Activated CD4-positive, alpha-beta T cell treated with anti-CD3 and anti-CD28 coated beads, Interleukin-2, amount 50 U/mL, for 16 hours (primary cell): ENCODE measurements at regions not wholly inside any gene's neighbourhood (a gene's known extent, or its start where the extent isn't known, plus 50 kb on each side); places are given as distances from the start of the nearest gene placed in this dataset.

Source experiments
- DNase-seq: peaks from one replicate; pipeline ENCODE4 v3.0.0-alpha.2; 2020

DNA sequence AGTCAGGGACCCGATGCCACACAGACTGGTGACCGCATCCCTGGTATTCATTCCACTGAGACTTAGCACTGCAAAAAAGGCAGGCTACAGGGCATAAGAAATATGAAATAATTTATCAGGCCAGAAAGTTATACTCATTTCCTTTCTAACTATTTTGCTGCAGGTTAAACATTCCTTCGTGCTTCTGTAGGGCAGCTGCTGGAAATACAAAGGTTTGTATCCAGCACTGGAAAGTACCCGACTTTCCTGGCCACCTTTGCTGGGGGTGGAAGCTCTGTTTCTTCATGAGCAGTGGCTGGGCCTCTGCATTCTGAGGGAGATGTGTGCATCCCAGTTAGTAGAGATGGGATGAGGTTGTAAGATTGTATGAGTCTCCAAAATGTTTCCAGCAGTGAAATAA is 478.6 kb upstream of the WWC1 start:
- DNase-seq, result no peak

DNA sequence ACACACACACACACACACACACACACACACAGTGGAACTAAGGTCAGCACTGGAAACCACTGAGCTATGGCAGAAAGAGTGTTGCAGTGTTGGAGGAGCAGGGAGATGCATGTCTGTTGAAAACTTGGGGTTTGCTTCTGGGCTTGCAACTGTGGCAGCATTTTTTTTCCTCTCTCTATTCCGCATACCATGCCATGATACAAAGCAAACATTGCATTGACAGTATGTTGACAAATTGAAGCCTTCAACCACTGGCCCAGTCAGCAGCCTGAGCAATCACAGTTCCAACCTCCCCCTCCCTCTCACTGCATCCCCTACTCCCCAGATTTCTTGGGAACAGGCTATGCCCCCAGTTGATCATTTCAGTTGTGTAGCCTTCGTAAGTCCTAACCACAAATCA is 478.1 kb upstream of the WWC1 start:
- DNase-seq, result no peak

DNA sequence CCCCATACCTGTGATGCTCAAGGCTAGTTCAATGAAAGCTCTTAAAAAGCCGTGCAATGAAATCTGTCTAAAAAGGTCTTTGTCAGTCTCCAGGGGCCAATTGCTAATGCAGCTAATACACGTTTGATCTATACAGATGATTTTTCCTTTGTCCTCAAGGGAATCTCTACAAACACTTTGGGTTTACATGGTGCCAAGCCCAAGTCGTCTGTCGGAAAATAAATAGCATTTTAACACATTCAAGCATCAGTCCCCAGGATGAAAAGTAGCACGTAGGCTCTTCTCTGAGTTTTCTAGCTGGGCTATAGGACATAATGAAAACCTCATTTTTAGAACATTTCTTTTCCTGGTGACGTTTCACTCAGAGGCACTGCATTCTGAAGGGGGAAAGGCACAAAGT is 477.4 kb upstream of the WWC1 start:
- no peak for DNase-seq

DNA sequence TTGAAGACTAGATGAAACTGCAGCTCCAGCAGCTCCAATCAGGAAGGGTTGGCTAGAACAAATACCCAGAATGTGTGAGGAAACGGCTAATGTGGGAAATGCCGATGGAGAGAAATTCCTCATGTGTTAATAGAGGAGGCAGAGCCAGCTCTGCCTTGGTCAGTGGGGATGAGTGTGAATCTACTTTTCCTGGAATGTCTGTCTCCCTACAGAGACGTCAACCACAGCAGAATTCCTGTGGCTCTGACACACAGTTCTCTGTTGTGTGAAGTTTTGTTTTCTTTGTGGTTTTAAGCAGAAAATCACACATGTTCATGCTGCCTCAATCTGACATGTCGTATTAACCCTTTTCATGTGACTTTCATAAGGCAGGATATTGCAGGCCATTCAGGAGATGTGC is 476.6 kb upstream of the WWC1 start:
- DNase-seq, result no peak

DNA sequence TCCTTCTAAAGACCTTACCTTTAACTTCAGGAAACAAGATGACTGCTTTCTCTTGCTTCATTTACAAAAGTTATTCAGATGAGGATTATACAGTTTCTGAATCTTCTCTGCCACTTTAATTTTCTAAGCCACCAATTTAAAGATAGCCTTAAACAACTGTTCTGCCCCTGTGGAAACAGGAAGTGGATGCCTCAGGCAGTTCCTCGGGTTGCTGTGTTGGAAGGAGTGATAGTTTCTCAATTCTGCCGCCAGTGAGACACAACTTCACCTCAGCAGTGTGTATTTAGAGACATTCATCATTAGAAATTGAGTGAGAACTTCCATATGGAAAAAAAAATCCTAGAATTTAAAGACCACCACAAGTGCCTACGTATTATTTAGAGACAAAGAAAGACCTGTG is 475.1 kb upstream of the WWC1 start:
- DNase-seq, result no peak

DNA sequence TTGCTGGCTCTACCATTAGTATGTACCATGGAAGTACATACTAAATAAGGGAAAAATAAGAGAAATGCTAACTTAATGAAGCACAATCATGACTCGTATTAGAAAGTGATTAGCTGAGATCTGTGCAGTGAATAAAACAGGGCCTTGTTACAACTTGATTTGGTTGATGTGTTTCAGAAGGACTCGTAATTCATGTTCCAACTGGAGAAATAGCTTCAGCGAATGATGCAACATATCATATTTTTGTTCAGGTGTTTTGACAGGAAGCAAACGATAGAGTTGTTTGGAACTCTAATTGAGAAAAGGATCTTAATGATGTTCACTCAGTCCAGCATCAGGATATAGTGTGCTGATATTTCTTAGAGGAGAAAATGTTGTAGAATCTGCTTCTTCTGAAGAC is 474.6 kb upstream of the WWC1 start:
- no peak for DNase-seq

DNA sequence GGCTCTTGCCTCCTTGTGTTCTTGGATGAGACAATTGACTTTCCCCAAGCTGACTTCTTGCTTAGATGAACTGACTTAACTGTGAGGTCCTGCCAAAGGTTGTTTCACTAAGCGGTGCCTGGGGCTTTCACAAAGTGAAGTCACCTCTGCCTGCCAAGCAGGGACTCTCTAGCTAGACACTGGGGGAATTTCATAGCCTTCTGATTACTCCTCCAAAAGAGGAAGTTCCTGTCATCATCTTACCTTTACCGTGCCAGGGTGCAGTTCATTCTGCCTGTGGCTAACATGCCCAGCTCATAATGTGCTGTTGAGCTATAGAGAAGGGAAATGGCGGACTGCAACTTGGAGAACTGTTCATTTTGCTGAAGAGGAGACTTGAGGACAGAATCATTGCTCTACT is 472.0 kb upstream of the WWC1 start:
- no peak for DNase-seq

GRCh38 chr5:167820101-167820990 is 471.1 kb upstream of the WWC1 start:
- DNase-seq, result no peak

- DNase-seq, result no peak
These were observed 470.3 kb upstream of the WWC1 start for GRCh38 chr5:167821151-167821550.

DNA sequence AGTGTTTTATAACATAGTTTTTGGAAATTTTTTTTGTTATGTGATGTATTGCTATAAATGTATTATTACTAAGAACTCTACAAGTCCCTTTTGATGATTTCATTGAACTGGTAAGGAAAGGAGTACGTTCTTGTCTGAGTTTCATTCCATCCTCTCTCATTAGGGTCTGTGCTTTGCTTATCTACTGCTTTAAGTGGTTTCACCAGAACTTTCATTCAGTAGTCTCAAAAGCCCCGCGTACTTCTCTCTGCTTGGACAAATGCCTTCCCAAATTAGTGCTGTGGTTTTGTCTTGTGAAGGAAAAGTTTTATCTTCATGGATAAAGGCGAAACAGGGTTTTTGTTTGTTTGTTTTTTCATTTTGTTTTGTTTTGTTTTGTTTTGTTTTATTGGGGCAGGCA is 469.8 kb upstream of the WWC1 start:
- no peak for DNase-seq

GRCh38 chr5:167822241-167822640 is 469.2 kb upstream of the WWC1 start:
- DNase-seq, result no peak

DNA sequence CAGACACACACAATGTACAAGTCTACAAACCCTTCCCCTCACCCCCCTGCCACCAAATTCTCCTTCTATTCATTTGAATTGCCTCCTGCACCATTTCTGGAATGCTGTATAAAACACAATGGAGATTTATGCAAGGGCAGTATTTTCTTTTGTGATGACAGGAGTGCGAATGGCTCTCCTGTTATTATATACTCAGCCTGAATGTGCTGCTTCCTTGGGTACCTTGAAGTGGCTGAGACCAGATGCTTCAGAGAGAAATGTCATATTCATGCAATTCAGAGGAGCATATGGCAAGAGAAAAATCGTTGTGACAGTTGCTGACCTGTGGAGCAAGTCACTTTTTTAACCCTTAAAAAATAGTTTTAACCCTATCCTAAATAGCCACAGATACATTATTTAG is 468.0 kb upstream of the WWC1 start:
- DNase-seq, result no peak

- no peak for DNase-seq
These were observed 463.7 kb upstream of the WWC1 start for GRCh38 chr5:167827766-167828165.

DNA sequence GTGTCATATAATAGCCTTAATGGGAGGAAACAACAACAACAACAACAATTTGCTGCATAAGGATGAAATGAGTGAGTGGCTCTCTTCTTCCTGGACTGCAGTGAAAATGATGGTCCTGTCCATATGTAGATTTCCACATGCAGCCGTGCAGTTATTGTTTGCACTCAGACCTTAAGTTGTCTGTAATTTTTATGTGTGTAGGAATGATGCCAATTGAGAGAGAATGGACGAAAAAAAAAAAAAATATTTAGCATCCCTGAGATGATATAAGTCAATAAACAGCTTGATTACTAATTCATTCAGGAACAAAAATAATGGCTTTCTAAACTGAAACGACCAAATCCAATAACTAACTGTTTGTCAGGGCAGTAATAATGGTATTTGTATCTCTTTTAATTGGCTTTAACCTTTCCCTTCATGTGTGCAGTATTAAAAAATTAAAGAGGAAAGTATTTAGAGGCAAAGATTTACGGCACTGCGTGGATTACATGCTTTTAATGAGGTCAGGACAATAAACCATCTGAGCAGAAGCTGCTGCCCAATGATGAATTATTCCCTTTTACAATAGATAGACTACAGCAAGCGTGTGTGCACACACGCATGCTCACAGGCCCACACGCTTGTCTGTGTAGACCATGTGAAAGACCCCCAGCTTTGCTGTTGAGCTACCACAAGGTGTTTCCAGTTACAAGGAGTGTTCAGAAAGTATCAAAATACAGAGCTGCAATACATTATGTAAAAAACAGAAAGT is 459.5 kb upstream of the WWC1 start:
- DNase-seq, result no peak

DNA sequence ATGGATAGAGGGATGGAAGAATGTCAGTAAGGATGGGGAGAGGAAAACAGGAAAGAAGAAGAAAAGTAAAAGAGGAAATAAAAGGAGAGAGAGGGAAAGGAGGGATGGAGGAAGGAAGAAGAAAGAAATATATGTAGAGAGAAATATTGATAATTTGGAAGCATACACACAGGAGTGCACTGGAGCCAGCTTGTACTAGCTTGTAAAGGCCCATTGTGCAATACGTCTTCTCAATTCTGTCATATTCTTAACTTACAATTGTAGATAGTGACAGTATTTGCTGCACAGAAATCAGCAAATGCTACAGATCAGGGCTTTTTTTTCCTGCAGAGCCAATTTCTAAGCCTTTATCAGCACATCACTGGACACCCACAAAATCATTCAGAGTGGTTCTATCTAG is 458.8 kb upstream of the WWC1 start:
- no peak for DNase-seq

DNA sequence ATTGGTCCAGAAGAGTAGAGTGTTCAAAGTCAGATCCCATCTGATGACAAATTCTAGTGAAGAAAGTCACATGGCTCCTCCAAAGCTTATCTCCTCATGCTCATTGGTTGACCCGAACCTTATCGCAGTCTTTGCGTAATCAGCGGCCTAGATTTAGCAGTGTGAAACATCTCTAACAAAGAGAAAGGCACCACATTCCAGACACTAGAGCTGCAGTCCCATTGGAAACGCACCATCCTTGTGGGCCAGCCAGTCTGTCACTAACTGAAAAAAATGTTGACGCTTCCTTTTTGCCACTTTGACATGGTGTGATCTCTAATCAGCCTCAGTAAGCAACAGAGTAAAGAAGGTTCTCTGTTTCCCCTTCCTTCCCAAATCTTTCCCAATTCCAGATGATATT is 458.0 kb upstream of the WWC1 start:
- no peak for DNase-seq

- no peak for DNase-seq
These were observed 456.3 kb upstream of the WWC1 start for GRCh38 chr5:167835146-167835545.

DNA sequence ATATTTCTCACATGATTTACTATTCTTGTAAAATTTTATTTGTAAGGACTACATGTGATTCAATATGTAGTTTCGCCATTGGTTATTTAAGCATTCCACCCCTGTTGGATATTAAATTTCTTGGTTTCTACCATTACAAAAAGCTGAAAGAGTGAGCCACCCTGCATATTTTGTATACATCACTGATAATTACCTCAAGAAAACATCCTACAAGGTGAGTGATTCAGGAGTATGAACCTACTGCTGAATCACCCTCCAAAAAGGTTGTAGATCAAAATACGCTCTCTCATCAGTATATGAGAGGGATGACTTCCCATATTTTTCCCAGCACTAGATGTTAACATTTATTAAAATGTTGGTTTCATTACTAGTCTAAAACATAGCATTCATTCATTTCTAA is 454.3 kb upstream of the WWC1 start:
- DNase-seq, result no peak

GRCh38 chr5:167839065-167839464 is 452.4 kb upstream of the WWC1 start:
- DNase-seq, result no peak

GRCh38 chr5:167840527-167841130 is 450.8 kb upstream of the WWC1 start:
- no peak for DNase-seq

- no peak for DNase-seq
These were observed 447.4 kb upstream of the WWC1 start for GRCh38 chr5:167843881-167844572.

DNA sequence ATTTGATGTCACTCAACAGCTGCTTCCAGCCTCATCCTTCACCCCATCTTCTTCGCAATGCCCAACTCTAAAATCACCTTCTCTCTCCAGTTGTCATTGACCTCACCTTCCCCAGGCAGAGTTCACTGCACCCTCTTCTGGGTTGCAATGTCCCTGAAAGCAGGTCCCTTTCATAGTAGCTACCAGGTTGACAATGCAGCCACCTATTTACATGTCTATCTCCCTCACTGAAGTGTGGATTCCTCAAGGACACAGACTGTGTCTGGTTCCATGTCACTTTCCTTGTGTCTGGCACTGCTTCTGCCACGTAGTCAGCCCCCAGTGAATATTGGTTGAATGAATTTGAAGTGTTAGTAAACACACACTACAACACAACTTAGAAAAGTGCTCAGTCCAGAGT is 445.5 kb upstream of the WWC1 start:
- DNase-seq, result no peak

DNA sequence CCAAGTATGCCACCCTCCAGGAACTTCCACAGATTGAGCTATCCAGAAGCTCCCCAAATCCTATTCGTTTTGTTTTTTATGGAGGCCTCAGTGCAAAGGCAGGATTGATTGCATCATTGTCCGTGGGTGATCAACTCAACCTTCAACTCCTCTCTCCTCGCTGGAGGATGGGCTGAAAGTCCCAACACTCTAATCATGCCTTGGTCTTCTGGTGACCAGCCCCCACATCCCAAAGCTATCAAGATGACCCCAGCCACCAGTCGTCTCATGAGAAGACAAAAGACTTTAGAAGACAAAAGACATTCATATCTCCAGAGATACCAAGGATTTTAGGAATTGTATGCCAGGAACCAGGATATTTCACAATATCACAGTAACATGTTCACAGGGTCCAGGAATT is 441.6 kb upstream of the WWC1 start:
- DNase-seq, result no peak
